ENCODE measurements at regions not wholly inside any gene's neighbourhood (a gene's known extent, or its start where the extent isn't known, plus 50 kb on each side); places are given as distances from the start of the nearest gene placed in this dataset.

DNA sequence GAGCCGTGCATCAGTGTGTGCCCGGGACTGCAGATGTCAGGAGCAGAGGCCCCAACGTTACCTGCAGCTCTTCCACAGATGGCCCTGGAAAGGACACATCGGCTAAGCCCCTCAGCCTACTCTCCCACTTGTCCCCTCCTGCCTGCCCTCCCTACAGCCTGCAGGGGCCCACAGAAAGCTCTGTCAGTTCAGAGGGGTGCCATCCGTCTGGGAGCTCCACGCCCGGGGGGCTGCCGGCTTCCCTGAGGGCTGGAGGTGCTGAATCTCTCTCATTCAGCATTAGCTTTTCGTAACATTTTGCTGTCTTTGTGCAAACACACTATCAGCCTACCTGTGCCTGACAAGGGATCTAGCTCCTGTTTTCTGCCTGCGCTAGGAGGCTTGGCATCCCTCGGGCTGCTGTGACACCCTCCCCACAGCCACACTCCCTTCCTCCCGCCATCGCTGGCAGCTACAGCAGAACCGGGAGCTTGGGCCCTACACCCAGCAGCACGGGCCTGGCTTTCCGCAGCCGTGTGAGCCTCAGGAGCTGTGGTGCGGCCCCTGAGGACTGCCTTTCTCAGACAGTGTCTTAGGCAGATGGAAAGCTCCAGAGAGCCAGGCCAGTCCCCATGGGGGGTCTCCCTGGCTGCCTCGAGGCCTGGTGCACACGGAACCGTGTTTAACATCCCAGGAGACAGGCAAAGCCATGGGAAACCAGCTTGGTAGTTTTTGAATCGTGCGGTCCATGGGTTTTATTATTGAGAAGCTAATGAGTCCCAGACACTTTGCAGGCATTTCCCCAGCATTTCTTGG lies 198.3 kb upstream of the B3GAT1 start (continued):
- TF ChIP-seq CTCF (IDR thresholded peaks at IDR 0.05; ENCODE audit: control extremely low read depth in 1 of 3, insufficient read depth in 1 of 3, low read depth in 1 of 3, low read length in 3 of 3) (no peak), CHD2 (IDR thresholded peaks at IDR 0.05; ENCODE audit: low read length) (no peak), KDM1A (IDR thresholded peaks at IDR 0.05; ENCODE audit: borderline replicate concordance, low read length) (no peak), TAF1 (IDR thresholded peaks at IDR 0.05; ENCODE audit: low read depth, low read length) (no peak), POLR2A (IDR thresholded peaks at IDR 0.05; ENCODE audit: control extremely low read depth in 1 of 2, low read depth in 2 of 2, low read length in 2 of 2) (no peak), EP300 (IDR thresholded peaks at IDR 0.05; ENCODE audit: borderline replicate concordance in 1 of 2, low read depth in 2 of 2, low read length in 2 of 2) (no peak), YY1 (IDR thresholded peaks at IDR 0.05; ENCODE audit: low read depth, low read length) (no peak), ASH2L (IDR thresholded peaks at IDR 0.05; ENCODE audit: low read length) (no peak)
